ENCODE measurements at regions not wholly inside any gene's neighbourhood (a gene's known extent, or its start where the extent isn't known, plus 50 kb on each side); places are given as distances from the start of the nearest gene placed in this dataset.
"Not testable (repeated sequence)": the region's sequence is repeated elsewhere in the genome, so short reads cannot be mapped to it uniquely, and the experiment has no call there.

DNA sequence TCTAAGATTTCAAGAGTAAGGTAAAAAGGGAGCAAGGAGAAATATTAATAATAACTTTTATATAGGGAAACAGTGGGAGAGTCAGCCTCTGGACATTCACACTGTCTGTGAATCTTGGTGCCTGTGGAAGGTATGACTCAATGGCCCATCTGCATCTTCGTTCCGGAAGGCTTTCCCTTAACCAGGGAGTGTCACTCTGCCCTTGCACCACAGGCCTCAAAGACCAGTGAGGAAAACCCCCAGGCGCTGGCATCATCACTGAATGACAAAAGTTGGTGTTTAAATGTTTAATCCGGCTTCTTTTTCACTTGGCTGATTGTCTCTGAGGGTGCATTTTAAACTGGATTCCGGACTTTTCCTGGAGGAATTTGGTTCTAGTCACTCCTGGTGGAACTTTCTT lies 522.4 kb upstream of the TLE4 start:
- no peak for DNase-seq

DNA sequence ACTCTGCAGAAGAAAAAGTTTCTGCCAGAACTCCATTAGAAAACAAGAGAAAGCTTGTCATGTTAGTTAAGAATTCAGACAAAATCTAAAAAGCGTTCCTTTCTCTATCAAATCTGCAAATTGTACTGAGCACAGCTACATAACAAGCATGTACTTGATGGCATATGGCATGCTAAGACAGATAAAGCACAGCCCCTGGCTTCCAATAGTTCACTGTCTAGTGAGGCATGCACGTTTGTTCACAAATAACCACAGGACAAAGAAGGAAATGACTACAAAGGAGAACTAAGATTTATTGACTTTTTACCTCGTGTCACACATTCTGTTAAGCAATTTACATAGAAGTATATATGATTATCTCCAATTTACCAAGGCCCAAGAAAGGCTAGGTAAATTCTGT lies 518.2 kb upstream of the TLE4 start:
- DNase-seq: no peak

DNA sequence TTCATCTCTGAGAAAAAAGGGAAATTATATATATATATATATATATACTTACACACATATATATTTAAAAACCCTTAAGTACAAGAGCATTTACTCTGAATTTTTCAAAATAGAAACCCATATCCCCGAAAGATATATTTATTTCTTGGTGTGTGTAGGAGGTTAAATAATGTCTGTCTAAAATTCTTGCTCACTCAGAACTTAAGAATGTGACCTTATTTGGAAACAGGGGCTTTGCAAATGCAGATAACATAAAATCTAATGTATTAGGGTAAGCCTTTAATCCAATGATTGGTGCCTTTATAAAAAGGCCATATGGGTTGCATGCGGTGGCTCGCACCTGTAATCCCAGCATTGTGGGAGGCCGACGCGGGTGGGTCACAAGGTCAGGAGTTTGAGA lies 517.3 kb upstream of the TLE4 start:
- no peak for DNase-seq

DNA sequence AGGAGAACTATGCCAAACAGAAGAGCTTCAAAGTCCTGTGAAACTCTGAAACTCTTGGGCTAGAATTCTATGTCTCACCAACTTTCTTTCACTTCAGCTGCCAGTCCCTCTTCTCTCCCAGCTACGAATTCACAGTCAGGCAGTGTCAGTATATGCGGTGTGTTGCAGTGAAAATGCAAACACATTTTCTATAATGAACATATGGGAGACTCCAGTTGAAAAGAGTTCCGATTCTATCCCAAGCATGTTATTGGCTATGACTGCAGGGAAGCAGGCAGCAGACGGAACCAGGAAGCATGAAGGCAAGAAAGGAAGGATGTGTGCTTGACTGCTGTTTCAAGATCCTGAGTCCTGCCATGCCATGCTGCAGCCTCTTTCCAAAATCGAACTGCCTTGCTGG lies 515.7 kb upstream of the TLE4 start:
- DNase-seq: no peak

DNA sequence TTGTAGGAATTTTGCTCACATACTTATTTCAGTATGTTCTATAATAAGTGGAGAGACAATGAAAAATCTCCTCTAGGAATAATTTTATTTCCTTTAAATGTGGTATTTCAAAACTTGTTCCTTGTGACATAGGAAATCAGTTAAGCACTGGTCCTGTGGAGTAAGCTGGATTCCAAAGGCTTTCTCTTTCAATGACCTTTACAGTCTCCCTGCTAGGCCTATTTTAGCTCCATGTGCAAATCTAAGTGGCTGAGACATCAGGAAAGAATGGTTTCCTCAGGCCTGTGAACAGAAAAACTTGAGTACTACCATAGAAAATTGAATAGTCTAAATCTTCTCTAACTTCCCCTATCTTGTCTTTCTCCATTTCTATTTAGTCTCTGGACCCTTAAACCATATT lies 514.2 kb upstream of the TLE4 start:
- DNase-seq: no peak

DNA sequence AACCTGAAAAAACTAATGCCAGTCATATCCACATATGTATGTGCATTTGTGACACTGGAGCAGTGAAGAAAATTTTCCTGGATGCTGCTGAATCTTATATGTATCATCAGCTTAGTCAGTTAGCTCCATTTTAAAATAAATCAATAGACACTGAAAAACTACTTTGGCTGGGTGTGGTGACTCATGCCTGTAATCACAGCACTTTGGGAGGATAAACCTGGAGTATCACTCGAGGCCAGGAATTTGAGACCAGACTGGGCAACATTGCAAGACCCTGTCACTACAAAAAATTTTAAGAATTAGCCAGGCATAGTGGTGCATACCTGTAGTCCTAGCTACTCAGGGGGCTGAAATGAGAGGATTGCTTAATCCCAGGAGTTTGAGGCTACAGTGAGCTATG lies 511.0 kb upstream of the TLE4 start:
- DNase-seq: no peak

DNA sequence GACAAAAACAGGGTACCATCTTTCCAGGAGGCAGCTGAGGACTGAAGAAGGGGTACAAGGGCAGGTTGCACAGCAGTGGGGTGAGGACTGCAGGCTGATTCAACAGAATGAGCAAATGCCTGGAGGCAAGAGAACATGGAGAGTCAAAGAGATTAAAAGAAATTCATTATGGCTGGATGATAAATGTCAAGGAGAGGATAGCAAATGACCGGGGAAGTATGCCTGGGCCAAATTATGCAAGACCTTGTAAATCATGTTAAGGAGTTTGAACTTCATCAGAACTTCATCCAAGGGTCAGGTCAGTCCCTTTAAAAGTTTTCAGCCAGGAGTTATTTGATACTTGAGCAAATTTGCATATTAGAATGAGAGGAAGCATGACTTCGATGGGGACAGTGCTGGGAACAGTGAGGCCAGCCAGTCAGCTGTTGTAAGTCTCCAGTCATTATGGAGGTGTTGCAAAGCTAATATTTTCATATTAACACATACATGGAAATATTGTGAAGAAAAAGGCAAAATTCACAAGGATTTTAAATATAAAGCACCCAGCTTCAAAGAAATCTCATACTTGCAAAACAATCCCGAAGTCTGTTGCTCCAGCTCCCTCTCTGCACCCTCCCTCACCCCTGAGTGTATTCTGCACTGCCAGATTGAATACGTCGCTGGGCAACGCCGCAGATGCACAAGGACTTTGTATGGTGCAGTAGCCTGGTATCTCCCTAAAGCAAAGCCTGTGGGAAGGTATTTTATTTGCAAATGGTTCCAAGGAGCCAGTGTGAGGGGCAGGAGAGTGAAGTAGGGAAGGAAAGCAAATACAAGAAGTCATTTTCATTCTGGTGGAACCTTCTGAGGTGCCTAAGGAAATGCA lies 509.8 kb upstream of the TLE4 start:
- no peak for DNase-seq

DNA sequence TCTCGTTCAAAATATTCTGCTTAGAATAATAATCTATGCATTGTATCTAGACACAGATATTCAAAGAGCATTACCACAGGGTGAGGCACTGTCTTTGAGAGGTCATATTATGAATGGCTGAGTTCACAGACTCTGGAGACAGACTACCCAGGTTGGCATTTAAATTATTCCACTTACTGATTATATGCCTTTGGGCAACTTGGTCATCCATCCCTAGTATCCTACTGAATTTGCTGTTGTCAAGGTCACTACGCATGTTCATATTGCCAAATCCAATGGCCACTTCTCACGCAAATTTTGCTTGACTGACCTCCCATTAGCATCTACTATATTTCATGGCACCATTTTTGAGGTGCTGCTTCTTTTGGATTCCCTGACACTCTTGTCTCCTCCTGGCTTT lies 498.6 kb upstream of the TLE4 start:
- DNase-seq: no peak

DNA sequence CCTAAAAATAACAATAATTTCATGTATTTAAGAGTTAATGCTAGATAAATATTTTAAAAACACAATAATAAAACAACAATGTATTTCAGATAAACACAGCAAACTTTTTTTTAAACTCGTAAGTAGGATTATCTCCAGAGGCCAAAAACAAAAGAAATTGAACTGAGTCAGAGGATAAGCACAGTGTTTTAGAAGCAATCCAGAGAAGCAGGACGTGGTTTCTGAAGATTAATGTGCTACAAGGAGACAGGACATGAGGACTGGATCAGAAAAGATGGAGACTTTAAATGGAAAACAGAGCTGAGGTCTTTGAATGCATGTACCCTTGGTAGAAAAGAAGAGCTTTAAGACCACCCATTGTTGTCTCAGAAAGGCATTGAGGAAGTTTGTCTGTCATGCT lies 491.2 kb upstream of the TLE4 start:
- DNase-seq: no peak

DNA sequence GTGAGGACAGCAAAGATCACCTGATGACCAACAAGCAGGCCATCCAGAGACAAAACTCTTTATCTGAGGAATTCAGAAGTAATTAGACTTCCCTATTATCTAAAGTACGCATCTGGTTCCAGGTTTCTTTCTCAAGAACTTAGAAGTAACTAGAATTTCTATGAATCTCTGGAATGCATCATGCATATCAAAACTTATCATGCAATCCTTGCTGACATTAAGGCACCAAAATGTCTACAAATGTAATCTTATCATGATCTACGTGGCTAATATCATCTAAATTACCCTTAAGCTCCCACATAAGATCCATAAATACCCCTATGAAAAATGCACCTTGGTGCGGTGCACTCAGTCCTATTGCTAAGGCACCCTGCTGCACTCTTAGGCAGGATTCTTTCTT lies 488.1 kb upstream of the TLE4 start:
- DNase-seq: no peak

DNA sequence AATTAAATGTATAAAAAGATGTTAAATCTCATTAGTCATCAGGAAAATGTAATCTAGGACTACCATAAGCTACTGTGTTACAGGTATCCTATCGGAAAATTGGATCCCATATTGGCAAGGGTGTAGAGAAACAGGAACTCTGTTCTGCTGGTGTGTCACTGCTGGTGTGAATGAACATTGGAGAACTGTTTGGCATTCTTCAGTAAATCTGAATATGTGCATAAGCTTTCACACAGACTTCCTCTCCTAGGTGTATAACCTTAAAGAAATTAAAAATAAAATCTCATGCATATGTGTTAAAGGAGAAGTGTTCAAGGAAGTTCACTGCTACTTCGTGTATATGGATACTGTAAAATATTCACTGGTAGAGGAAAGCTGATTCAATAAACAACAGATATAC lies 484.6 kb upstream of the TLE4 start:
- DNase-seq: no peak

DNA sequence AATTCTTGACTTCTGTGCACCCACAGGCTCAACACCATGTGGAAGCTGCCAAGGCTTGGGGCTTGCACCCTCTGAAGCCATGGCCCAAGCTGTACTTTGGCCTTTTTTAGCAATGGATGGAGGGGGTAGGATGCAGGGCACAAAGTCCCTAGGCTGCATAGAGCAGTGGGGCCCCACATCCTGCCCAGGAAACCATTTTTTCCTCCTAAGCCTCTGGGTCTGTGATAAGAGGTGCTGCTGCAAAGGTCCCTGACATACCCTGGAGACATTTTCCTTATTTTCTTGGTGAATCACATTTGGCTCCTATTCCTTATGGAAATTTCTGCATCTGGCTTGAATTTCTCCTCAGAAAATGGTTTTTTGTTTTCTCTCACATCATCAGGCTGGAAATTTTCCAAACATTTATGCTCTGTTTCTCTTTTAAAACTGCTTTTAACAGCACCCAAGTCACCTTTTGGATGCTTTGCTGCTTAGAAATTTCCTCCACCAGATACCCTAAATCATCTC lies 482.7 kb upstream of the TLE4 start:
- DNase-seq: no peak

DNA sequence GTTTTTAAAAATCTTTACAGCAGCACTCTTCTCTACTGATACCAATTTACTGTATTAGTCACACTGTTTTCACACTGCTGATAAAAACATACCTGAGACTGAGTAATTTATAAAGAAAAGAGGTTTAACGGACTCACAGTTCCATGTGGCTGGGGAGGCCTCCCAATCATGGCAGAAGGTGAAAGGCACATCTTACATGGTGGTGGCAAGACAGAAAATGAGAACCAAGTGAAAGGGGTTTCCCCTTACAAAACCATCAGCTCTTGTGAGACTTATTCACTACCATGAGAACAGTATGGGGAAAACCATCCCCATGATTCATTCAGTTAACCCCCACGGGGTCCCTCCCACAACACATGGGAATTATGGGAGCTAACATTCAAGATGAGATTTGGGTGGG lies 481.9 kb upstream of the TLE4 start:
- DNase-seq: not testable (repeated sequence)

DNA sequence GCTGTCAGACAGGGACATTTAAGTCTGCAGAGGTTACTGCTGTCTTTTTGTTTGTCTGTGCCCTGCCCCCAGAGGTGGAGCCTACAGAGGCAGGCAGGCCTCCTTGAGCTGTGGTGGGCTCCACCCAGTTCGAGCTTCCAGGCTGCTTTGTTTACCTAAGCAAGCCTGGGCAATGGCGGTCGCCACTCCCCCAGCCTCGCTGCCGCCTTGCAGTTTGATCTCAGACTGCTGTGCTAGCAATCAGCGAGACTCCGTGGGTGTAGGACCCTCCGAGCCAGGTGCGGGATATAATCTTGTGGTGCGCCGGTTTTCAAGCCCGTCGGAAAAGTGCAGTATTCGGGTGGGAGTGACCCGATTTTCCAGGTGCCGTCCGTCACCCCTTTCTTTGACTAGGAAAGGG lies 468.5 kb upstream of the TLE4 start:
- not testable (repeated sequence) for DNase-seq

DNA sequence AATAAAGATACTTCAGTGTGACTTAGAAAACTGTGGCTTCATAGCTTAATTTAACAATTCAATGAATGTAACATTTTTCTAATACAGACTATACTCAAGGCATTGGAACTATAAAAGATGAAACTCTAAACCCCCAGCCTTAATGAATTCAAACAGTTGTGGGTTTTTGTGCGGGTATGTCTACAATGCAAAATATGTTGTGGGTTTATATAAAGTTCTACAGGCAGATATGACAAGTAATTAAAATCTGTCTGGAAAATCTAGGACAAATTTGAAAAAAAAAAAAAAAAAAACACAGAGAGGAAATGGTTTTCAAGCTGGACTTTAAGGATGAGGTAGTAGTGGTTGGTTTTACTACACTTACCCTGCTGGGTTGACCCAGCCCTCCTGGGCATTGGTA lies 467.5 kb upstream of the TLE4 start:
- DNase-seq: no peak

DNA sequence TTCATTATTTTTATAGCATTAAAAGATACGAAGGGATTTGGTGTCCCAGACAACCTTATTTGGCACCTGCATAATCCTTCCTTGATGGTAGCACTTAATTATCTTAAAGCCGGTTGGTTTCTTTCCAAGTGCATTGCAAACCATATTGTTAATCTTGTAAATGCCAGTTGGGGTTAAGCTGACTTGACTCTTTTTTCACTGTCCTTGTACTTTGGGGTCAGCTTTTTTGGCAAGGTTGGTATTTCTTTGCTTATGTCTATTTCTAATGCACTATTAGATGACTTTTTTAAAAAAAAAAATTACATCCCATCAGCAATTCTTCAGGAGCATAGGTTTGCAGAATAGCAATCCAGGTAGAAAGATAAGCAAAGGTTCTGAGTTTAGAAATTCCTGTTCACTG lies 466.8 kb upstream of the TLE4 start:
- DNase-seq: no peak

DNA sequence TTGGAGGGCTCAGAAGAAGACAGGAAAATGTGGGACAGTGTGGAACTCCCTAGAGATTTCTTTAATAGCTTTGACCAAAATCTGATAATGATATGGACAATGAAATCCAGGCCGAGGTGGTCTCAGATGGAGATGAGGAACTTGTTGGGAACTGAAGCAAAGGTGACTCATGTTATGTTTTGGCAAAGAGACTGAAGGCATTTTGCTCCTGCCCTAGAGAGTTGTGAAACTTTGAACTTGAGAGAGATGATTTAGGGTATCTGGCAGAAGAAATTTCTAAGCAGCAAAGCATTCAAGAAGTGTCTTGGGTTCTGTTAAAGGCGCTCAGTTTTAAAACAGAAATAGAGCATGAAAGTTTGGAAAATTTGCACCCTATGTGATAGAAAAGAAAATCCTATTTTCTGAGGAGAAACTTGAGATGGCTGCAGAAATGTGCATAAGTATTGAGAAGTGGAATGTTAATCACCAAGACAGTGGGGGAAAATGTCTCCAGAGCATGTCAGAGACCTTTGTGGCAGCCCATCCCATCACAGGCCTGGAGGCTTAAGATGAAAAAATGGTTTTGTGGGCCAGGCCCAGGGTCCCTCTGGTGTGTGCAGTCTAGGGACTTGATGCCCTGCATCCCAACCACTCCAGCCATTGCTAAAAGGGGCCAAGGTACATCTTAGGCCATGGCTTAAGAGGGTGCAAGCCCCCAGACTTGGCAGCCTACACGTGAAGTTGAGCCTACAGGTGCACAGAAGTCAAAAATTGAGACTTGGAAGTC lies 463.7 kb upstream of the TLE4 start:
- no peak for DNase-seq

DNA sequence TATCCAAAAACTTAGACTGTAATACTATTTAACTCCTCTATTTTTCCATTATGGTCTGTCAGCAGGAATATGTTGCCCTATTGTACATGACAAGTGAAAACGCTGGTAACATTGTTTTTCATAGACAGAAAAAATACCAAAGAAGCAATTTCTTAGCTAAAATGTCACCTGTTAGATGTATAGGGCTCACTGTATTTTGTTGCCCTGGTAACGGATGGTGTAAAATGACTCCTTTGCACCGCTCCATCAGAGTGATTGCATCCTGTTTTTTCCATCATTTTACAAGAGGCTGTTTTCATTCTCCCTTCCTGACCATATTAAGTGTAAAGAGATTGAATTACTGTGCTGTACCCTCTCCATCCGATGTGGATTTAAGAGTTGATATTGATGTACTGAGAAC lies 460.1 kb upstream of the TLE4 start:
- no peak for DNase-seq

DNA sequence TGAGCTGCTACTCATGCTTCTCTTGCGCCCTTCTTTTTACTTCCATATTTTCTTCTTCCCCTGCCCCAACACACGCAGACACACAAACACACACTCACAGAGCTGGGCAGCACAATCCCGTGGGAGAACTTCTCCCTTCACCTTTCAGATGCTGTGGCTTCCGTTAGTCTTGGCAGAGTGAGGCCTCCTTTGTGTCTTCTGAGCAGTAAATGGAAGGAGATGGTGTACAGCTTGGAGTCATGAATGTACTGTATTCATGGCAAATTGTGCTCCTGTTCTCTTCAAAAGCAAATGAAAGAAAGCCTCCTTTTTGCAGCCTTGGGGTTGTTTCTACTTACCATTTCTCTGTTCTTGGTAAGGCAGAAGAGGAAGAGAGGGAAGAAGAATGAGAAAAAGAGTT lies 456.6 kb upstream of the TLE4 start:
- DNase-seq: no peak

DNA sequence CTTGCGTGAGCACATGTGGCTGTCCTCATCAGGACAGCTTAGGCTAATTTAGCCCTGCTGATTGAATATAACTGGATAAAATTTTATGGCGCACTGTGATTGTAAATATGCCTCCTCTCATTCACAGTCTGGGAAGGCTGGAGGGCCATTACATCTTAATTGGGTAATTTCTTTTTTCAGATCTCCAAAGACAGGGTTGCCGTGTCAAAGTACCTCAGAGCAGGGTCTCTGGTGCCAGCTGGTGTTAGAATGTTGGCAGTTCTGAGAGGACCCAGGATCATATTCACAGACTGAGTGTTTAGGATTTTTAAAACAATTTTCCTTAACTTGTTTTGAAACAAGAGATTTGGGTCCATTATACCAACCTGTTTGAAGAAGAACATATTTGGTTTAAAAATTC lies 455.7 kb upstream of the TLE4 start:
- no peak for DNase-seq

DNA sequence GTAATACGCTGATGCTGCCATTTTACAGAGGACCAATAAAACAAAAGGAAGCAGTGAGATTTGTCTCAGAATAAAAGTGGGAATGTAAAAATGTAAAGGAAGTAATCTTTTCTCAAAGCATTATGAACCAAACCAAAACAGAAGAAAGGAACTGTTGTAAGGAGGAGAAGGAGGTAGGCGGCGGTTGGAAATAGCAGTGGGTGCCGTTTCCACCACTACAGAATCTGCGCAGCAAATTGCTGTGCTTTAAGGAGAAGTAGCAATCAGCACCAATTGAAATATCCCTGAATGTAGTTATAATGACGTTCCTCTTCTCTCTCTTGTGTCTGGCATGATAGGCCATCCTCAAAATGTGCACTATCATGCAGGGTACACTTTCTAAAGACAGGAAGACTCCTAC lies 455.1 kb upstream of the TLE4 start:
- no peak for DNase-seq

DNA sequence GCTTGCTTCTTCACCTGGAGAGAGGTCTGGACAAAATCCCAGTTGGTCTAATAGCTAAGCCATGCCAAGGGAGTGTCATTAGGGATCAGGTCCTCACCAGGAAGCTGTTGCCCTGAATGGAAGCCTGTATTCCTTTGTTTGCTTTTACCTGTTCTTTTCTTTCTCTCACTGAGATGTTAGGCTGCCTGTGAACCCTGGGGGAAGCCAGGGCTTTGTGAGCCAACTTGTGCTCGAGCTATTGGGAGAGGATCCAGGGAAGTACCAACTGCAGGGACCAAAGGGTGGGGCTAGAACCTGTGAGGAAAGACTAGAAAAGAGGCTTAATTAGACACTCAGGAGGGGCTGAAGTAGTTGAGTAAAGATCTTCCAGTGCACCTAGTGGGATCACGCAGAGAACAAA lies 451.2 kb upstream of the TLE4 start:
- no peak for DNase-seq

DNA sequence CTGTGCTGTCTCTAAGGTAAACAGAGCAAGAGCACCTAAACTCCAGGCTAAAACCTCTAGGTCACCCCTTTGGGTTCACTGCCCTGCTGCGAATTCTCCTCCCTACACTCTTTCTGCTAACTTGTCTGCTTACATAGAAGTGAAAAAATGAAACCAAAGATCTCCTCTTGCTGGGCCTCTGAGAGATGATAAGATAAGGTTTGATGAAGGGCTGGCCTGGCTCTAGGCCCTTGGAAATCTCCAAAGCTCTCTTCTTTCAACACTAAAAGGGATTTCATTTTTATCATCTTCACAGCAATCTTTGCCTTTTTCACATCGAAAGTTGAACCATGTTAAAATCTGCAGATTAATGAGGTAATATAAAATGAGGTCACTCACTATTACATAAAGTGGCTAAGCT lies 450.8 kb upstream of the TLE4 start:
- DNase-seq: no peak

DNA sequence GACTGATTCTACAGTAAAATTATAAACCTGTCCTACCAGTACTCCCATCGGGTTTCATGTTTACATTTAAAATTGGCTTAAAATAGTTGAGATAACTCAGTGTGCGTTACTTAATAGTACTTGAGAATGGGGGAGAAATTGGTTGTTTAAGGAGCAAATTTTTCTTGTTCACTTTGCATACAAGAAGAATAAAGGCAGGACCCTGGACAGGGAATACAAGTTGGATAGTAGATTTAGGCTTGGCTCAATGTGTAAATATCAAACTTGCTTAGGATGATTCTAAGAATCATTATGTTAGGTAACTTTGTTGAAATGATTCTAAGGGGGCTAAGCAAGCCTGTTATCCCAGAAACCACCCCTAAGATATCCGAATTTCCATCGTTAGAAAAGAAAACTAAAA lies 448.4 kb upstream of the TLE4 start:
- DNase-seq: no peak

DNA sequence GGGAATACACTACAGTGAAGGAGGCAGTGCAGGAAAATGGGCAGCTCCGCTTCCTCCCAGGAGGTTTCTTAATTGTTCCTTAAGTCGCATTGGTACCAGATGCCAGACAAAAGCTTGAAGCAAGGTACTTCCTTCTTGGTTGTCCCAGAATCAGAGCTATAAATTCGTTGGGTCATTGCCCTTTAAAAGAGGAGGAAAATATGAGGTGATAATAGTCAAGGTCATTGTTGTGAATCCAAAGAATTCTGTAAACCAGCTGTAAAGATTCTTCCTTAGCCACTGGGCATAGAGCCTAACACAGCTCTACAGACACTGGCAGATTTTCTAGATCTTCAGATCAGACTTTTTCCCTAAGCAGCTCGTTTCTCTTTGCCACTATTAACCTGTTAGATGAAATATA lies 444.1 kb upstream of the TLE4 start:
- DNase-seq: no peak
